ENCODE measurements at regions not wholly inside any gene's neighbourhood (a gene's known extent, or its start where the extent isn't known, plus 50 kb on each side); places are given as distances from the start of the nearest gene placed in this dataset.

DNA sequence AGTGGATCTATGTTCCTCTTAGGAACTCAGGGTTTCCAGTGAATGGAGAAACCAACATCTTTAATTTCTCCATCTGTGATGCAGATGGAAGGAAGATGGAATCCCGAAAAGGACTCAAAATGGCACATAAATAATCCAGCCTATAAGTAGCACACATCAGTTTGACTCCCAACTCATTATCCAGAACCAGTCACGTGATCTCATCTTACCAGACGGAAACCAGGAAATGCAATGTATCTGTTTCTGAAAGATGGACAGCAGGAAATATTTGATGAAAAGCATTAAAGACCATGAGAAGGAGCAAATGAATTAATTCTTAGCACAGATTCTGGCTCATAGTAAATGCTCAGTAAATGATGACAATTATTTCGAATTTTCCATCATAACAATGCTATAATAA lies 443.1 kb upstream of the FMR1 start:
- H3K4me3 ChIP-seq (ENCODE audit: low read depth, low read length) = no peak overlapping the region
- no peak for DNase-seq (ENCODE audit: low read depth)
- TF ChIP-seq, protein P1, sequence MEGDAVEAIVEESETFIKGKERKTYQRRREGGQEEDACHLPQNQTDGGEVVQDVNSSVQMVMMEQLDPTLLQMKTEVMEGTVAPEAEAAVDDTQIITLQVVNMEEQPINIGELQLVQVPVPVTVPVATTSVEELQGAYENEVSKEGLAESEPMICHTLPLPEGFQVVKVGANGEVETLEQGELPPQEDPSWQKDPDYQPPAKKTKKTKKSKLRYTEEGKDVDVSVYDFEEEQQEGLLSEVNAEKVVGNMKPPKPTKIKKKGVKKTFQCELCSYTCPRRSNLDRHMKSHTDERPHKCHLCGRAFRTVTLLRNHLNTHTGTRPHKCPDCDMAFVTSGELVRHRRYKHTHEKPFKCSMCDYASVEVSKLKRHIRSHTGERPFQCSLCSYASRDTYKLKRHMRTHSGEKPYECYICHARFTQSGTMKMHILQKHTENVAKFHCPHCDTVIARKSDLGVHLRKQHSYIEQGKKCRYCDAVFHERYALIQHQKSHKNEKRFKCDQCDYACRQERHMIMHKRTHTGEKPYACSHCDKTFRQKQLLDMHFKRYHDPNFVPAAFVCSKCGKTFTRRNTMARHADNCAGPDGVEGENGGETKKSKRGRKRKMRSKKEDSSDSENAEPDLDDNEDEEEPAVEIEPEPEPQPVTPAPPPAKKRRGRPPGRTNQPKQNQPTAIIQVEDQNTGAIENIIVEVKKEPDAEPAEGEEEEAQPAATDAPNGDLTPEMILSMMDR (IDR thresholded peaks at IDR 0.05; ENCODE audit: control insufficient read depth, extremely low read depth, insufficient read depth) = no peak

GRCh38 chrX:147476008-147476407 lies 435.7 kb upstream of the FMR1 start:
- DNase-seq (ENCODE audit: low read depth) = no peak
- TF ChIP-seq, protein P1 (IDR thresholded peaks at IDR 0.05; ENCODE audit: control insufficient read depth, extremely low read depth, insufficient read depth) = peak; percentile 49
- no peak overlapping the region for H3K4me3 ChIP-seq (ENCODE audit: low read depth, low read length)

GRCh38 chrX:147478899-147479298 lies 432.8 kb upstream of the FMR1 start:
- no peak for DNase-seq (ENCODE audit: low read depth)
- no peak overlapping the region for H3K4me3 ChIP-seq (ENCODE audit: low read depth, low read length)
- TF ChIP-seq, protein P1 (IDR thresholded peaks at IDR 0.05; ENCODE audit: control insufficient read depth, extremely low read depth, insufficient read depth) = no peak

DNA sequence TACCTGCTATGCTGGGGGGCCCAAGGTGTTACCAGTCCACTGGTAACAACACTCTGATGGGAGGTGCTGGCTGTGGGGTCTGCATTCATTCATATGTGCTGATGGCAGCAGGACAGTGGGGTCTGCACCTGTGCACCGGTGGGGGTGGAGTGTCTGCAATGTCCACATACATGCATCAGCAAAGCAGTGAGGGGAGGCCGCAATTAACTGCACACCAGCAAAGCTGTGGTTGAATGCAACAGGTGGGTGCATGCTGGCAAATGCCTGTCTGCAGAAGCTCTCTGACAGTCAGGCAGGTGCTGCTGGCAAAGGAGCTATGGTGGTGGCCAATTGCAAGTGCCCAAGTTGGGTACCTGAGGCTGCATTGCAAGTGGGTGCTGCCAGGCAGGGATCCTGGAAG lies 426.5 kb upstream of the FMR1 start:
- TF ChIP-seq, protein P1 (IDR thresholded peaks at IDR 0.05; ENCODE audit: control insufficient read depth, extremely low read depth, insufficient read depth) = no peak
- no peak for DNase-seq (ENCODE audit: low read depth)
- no peak overlapping the region for H3K4me3 ChIP-seq (ENCODE audit: low read depth, low read length)

- TF ChIP-seq, protein P1 (IDR thresholded peaks at IDR 0.05; ENCODE audit: control insufficient read depth, extremely low read depth, insufficient read depth) = no peak
- no peak for DNase-seq (ENCODE audit: low read depth)
- H3K4me3 ChIP-seq (ENCODE audit: low read depth, low read length) = no peak overlapping the region
These were observed 417.4 kb upstream of the FMR1 start for GRCh38 chrX:147494365-147494764.

GRCh38 chrX:147498796-147499195 lies 412.9 kb upstream of the FMR1 start:
- TF ChIP-seq, protein P1 (IDR thresholded peaks at IDR 0.05; ENCODE audit: control insufficient read depth, extremely low read depth, insufficient read depth) = no peak
- H3K4me3 ChIP-seq (ENCODE audit: low read depth, low read length) = no peak overlapping the region
- DNase-seq (ENCODE audit: low read depth) = no peak

DNA sequence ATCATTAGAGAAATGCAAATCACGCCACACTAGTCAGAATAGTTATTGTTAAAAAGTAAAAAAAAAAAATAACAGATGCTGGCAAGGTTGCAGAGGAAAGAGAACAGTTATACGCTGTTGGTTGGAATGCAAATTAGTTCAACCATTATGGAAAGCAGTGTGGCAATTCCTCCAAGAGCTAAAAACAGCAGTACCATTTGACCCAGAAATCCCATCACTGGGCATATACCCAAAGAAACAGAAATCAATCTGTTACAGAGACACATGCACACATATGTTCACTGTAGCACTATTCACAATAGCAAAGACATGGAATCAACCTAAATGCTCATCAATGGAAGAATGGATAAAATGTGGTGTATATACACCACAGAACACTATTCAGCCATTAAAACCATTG lies 388.7 kb upstream of the FMR1 start:
- TF ChIP-seq, protein P1 (IDR thresholded peaks at IDR 0.05; ENCODE audit: control insufficient read depth, extremely low read depth, insufficient read depth) = no peak
- no peak overlapping the region for H3K4me3 ChIP-seq (ENCODE audit: low read depth, low read length)
- no peak for DNase-seq (ENCODE audit: low read depth)
